ENCODE measurements at regions not wholly inside any gene's neighbourhood (a gene's known extent, or its start where the extent isn't known, plus 50 kb on each side); places are given as distances from the start of the nearest gene placed in this dataset.

DNA sequence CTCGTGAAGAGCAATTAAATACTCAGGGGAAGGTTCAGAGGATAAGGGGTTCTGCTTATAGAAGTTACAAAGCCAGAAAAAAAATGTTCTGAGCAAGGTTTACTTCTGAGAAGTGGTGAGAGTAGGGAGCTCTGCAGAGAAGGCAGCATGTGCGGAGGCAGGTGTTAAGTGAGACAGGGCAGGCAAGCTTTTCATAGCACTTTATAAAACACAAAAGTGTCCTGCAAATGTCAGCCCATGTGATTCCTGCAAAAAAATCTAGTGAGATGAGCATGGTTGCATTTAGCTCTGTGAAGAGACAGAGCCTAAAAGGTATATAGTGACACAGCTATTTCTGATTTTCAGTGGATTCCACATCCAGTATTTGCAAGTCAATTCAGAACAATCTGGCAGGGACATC, 223.8 kb upstream of the SYT4 start:
- TF ChIP-seq ZFX (IDR thresholded peaks at IDR 0.05) (no peak), CTCF (conservative IDR thresholded peaks at IDR 0.05) (no peak)
